Endodermal cell (in vitro differentiated cells): ENCODE measurements at regions not wholly inside any gene's neighbourhood (a gene's known extent, or its start where the extent isn't known, plus 50 kb on each side); places are given as distances from the start of the nearest gene placed in this dataset.

ENCODE experiments used
- DNase-seq: peaks from one replicate; pipeline ENCODE4 v3.0.0-alpha.2; 2017
- H3K27ac ChIP-seq: 2 replicates; pipeline ENCODE4 v1.5.1; 2013; ENCODE audit warnings: mild to moderate bottlenecking, low read depth, low read length, moderate library complexity
- H3K27me3 ChIP-seq: 2 replicates; pipeline ENCODE4 v1.6.1; 2013; ENCODE audit warnings: mild to moderate bottlenecking, low read length, moderate library complexity; ENCODE audit not compliant: insufficient read depth, control insufficient read depth, poor library complexity, severe bottlenecking
- H3K36me3 ChIP-seq: 2 replicates; pipeline ENCODE4 v1.7.0; 2013; ENCODE audit warnings: mild to moderate bottlenecking, low read length, moderate library complexity; ENCODE audit not compliant: control insufficient read depth, insufficient read depth
- H3K4me1 ChIP-seq: one replicate; pipeline ENCODE4 v1.7.0; 2013; ENCODE audit warnings: low read length; ENCODE audit not compliant: control insufficient read depth, insufficient read depth
- H3K4me3 ChIP-seq: 2 replicates; pipeline ENCODE4 v1.5.1; 2013; ENCODE audit warnings: mild to moderate bottlenecking, low read length, moderate library complexity
- H3K9ac ChIP-seq: 2 replicates; pipeline ENCODE4 v1.6.1; 2013; ENCODE audit warnings: mild to moderate bottlenecking, low read length, moderate library complexity; ENCODE audit not compliant: poor library complexity, severe bottlenecking; ENCODE audit errors: extremely low read depth
- H3K9me3 ChIP-seq: 2 replicates; pipeline ENCODE4 v1.6.1; 2013; ENCODE audit warnings: mild to moderate bottlenecking, low read length, moderate library complexity; ENCODE audit not compliant: control insufficient read depth
- H3K27ac Mint-ChIP-seq: 2 replicates; pipeline ENCODE4 v1.8.0; 2020; ENCODE audit warnings: mixed read lengths
- H3K27me3 Mint-ChIP-seq: 2 replicates; pipeline ENCODE4 v1.8.0; 2021; ENCODE audit warnings: mild to moderate bottlenecking, mixed read lengths; ENCODE audit not compliant: insufficient read depth
- H3K36me3 Mint-ChIP-seq: 2 replicates; pipeline ENCODE4 v1.8.0; 2020; ENCODE audit warnings: low read depth, mixed read lengths
- H3K4me1 Mint-ChIP-seq: 2 replicates; pipeline ENCODE4 v1.8.0; 2020; ENCODE audit warnings: mixed read lengths
- H3K4me3 Mint-ChIP-seq: 2 replicates; pipeline ENCODE4 v1.8.0; 2020; ENCODE audit warnings: mild to moderate bottlenecking, moderate library complexity, mixed read lengths
- H3K9me3 Mint-ChIP-seq: 2 replicates; pipeline ENCODE4 v1.8.0; 2020; ENCODE audit warnings: mild to moderate bottlenecking, mixed read lengths
- CTCF ChIP-seq: fragments of 200-600 bp; sonication (generic); conservative IDR thresholded peaks from 2 replicates; pipeline ENCODE4 v1.5.0; 2021; ENCODE audit warnings: antibody characterized with exemption, mild to moderate bottlenecking
- WGBS, 2 experiments: methylation state at CpG; one replicate each; pipeline versions ENCODE4 v1.1.5 to v1.1.7; 2013; ENCODE audit warnings: missing lambda C conversion rate in 2 of 2, mixed read lengths in 1 of 2; ENCODE audit not compliant: insufficient coverage in 1 of 2, insufficient read length in 1 of 2; 5-methylcytosine and 5-hydroxymethylcytosine counted together

GRCh38 chr3:8385848-8386620 lies 115.6 kb upstream of the LMCD1 start:
- no peak overlapping the region for H3K27ac ChIP-seq
- H3K4me3 Mint-ChIP-seq = no peak overlapping the region
- no peaks in the 10 kb centered on the region for H3K36me3 ChIP-seq
- no peaks in the 10 kb centered on the region for H3K9me3 Mint-ChIP-seq
- no peak overlapping the region for H3K4me3 ChIP-seq
- no peak overlapping the region for H3K27ac Mint-ChIP-seq
- no peaks in the 10 kb centered on the region for H3K4me1 Mint-ChIP-seq
- H3K9me3 ChIP-seq = no peaks in the 10 kb centered on the region
- no peak for DNase-seq
- WGBS, 2 experiments = 95 to 100% methylated on average over 2 to 4 of the region's 4 CpGs
- H3K27me3 Mint-ChIP-seq = peaks cover 3% of the 10 kb centered on the region
- H3K36me3 Mint-ChIP-seq = no peaks in the 10 kb centered on the region
- H3K27me3 ChIP-seq = no peaks in the 10 kb centered on the region
- no peak overlapping the region for H3K9ac ChIP-seq
- TF ChIP-seq CTCF = no peak
- no peaks in the 10 kb centered on the region for H3K4me1 ChIP-seq

- H3K9me3 Mint-ChIP-seq = no peaks in the 10 kb centered on the region
- no peak overlapping the region for H3K9ac ChIP-seq
- H3K4me3 Mint-ChIP-seq = no peak overlapping the region
- H3K36me3 ChIP-seq = no peaks in the 10 kb centered on the region
- H3K27ac ChIP-seq = no peak overlapping the region
- no peak for TF ChIP-seq CTCF
- H3K27ac Mint-ChIP-seq = no peak overlapping the region
- H3K4me3 ChIP-seq = no peak overlapping the region
- no peaks in the 10 kb centered on the region for H3K4me1 Mint-ChIP-seq
- no peaks in the 10 kb centered on the region for H3K36me3 Mint-ChIP-seq
- H3K27me3 ChIP-seq = no peaks in the 10 kb centered on the region
- DNase-seq = no peak
- H3K27me3 Mint-ChIP-seq = no peaks in the 10 kb centered on the region
- H3K4me1 ChIP-seq = no peaks in the 10 kb centered on the region
- H3K9me3 ChIP-seq = no peaks in the 10 kb centered on the region
- WGBS, 2 experiments = 86 to 99% methylated on average over 1 to 3 of the region's 4 CpGs
These were observed 114.1 kb upstream of the LMCD1 start for GRCh38 chr3:8387571-8387970.

- Histone ChIP-seq H3K4me3 (no peak overlapping the region), H3K9me3 (peaks cover 16% of the 10 kb centered on the region), H3K36me3 (no peaks in the 10 kb centered on the region), H3K9ac (no peak overlapping the region), H3K4me1 (no peaks in the 10 kb centered on the region), H3K27me3 (no peaks in the 10 kb centered on the region), H3K27ac (no peak overlapping the region)
- TF ChIP-seq CTCF = no peak
- DNase-seq = no peak
- Mint-ChIP-seq H3K27ac (no peak overlapping the region), H3K4me1 (no peaks in the 10 kb centered on the region), H3K9me3 (peaks cover 2% of the 10 kb centered on the region), H3K27me3 (no peaks in the 10 kb centered on the region), H3K36me3 (no peaks in the 10 kb centered on the region), H3K4me3 (no peak overlapping the region)
- WGBS, 2 experiments = 93% methylated on average over 3 of the region's 3 CpGs; no CpG with 5 or more reads in 1 of the 2 experiments
These were observed 101.9 kb upstream of the LMCD1 start for GRCh38 chr3:8399686-8400085.
